ENCODE measurements at regions not wholly inside any gene's neighbourhood (a gene's known extent, or its start where the extent isn't known, plus 50 kb on each side); places are given as distances from the start of the nearest gene placed in this dataset.

- TF ChIP-seq, protein P1, sequence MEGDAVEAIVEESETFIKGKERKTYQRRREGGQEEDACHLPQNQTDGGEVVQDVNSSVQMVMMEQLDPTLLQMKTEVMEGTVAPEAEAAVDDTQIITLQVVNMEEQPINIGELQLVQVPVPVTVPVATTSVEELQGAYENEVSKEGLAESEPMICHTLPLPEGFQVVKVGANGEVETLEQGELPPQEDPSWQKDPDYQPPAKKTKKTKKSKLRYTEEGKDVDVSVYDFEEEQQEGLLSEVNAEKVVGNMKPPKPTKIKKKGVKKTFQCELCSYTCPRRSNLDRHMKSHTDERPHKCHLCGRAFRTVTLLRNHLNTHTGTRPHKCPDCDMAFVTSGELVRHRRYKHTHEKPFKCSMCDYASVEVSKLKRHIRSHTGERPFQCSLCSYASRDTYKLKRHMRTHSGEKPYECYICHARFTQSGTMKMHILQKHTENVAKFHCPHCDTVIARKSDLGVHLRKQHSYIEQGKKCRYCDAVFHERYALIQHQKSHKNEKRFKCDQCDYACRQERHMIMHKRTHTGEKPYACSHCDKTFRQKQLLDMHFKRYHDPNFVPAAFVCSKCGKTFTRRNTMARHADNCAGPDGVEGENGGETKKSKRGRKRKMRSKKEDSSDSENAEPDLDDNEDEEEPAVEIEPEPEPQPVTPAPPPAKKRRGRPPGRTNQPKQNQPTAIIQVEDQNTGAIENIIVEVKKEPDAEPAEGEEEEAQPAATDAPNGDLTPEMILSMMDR (IDR thresholded peaks at IDR 0.05), result no peak
- no peak for TF ChIP-seq EZH2phosphoT487 (IDR thresholded peaks at IDR 0.05)
These were observed 606.3 kb upstream of the IGFBP3 start for GRCh38 chr7:46527360-46527759.
